Hepatocyte (in vitro differentiated cells): ENCODE measurements at regions not wholly inside any gene's neighbourhood (a gene's known extent, or its start where the extent isn't known, plus 50 kb on each side); places are given as distances from the start of the nearest gene placed in this dataset.

Source experiments
- DNase-seq: peaks from one replicate; pipeline ENCODE4 v3.0.0-alpha.2; 2016; ENCODE audit warnings: low spot score
- H2AFZ ChIP-seq: fragments of 200-600 bp; sonication (generic); 2 replicates; pipeline ENCODE4 v1.6.0; 2016; ENCODE audit warnings: antibody characterized with exemption, mild to moderate bottlenecking
- H3K27ac ChIP-seq: fragments of 200-600 bp; sonication (generic); 2 replicates; pipeline ENCODE4 v1.5.1; 2016; ENCODE audit warnings: mild to moderate bottlenecking
- H3K27me3 ChIP-seq: fragments of 200-600 bp; sonication (generic); 2 replicates; pipeline ENCODE4 v1.6.1; 2016
- H3K36me3 ChIP-seq: fragments of 200-600 bp; sonication (generic); replicated peaks from 2 replicates; pipeline ENCODE4 v1.5.1; 2016; ENCODE audit warnings: low read depth; ENCODE audit not compliant: insufficient read depth
- H3K4me1 ChIP-seq: fragments of 200-600 bp; sonication (generic); 2 replicates; pipeline ENCODE4 v1.5.1; 2016; ENCODE audit warnings: mild to moderate bottlenecking, moderate library complexity; ENCODE audit not compliant: insufficient read depth
- H3K4me2 ChIP-seq: fragments of 200-600 bp; sonication (generic); 2 replicates; pipeline ENCODE4 v1.6.0; 2016
- H3K4me3 ChIP-seq: fragments of 200-600 bp; sonication (generic); 2 replicates; pipeline ENCODE4 v1.5.1; 2016; ENCODE audit warnings: mild to moderate bottlenecking
- H3K79me2 ChIP-seq: fragments of 200-600 bp; sonication (generic); 2 replicates; pipeline ENCODE4 v1.6.0; 2017; ENCODE audit warnings: mild to moderate bottlenecking
- H3K9me2 ChIP-seq: fragments of 200-600 bp; sonication (generic); replicated peaks from 2 replicates; pipeline ENCODE4 v1.6.0; 2017; ENCODE audit warnings: mild to moderate bottlenecking; ENCODE audit not compliant: insufficient read depth
- H3K9me3 ChIP-seq: fragments of 200-600 bp; sonication (generic); 2 replicates; pipeline ENCODE4 v1.5.1; 2016; ENCODE audit warnings: low read depth, mild to moderate bottlenecking
- H4K20me1 ChIP-seq: fragments of 200-600 bp; sonication (generic); 2 replicates; pipeline ENCODE4 v1.6.0; 2016; ENCODE audit warnings: mild to moderate bottlenecking; ENCODE audit not compliant: insufficient read depth, poor library complexity, severe bottlenecking
- CTCF ChIP-seq: fragments of 200-600 bp; sonication (generic); IDR thresholded peaks from 2 replicates; pipeline ENCODE4 v1.5.1; 2016; ENCODE audit warnings: antibody characterized with exemption, mild to moderate bottlenecking; ENCODE audit not compliant: poor library complexity
- EZH2 ChIP-seq: fragments of 200-600 bp; sonication (generic); IDR thresholded peaks from 2 replicates; pipeline ENCODE4 v1.6.1; 2016; ENCODE audit warnings: antibody characterized with exemption, mild to moderate bottlenecking, borderline replicate concordance
- EZH2phosphoT487 ChIP-seq: fragments of 200-600 bp; sonication (generic); IDR thresholded peaks from one replicate; pipeline ENCODE4 v1.6.1; 2018; ENCODE audit warnings: antibody characterized with exemption, mild to moderate bottlenecking, low read depth, moderate library complexity; ENCODE audit not compliant: unreplicated experiment, severe bottlenecking
- WGBS: methylation state at CpG from one replicate; pipeline ENCODE4 v1.1.6; 2016; ENCODE audit warnings: low lambda C conversion rate; ENCODE audit errors: missing lambda C conversion rate; 5-methylcytosine and 5-hydroxymethylcytosine counted together

GRCh38 chr2:7906431-7906830, 775.4 kb upstream of the ID2 start:
- no peaks in the 10 kb centered on the region for H3K79me2 ChIP-seq
- H3K36me3 ChIP-seq: no peaks in the 10 kb centered on the region
- H3K4me1 ChIP-seq: no peaks in the 10 kb centered on the region
- no peak overlapping the region for H2AFZ ChIP-seq
- no peaks in the 10 kb centered on the region for H3K9me2 ChIP-seq
- TF ChIP-seq CTCF (no peak), EZH2phosphoT487 (no peak), EZH2 (no peak)
- DNase-seq: no peak
- no peak overlapping the region for H3K4me3 ChIP-seq
- H3K4me2 ChIP-seq: no peak overlapping the region
- H4K20me1 ChIP-seq: no peaks in the 10 kb centered on the region
- no peaks in the 10 kb centered on the region for H3K9me3 ChIP-seq
- 88% methylated on average over 6 of the region's 6 CpGs for WGBS
- no peaks in the 10 kb centered on the region for H3K27me3 ChIP-seq
- H3K27ac ChIP-seq: no peak overlapping the region

GRCh38 chr2:7907041-7907440, 774.8 kb upstream of the ID2 start:
- no peaks in the 10 kb centered on the region for H3K27me3 ChIP-seq
- H3K36me3 ChIP-seq: no peaks in the 10 kb centered on the region
- H3K9me2 ChIP-seq: no peaks in the 10 kb centered on the region
- H3K4me2 ChIP-seq: no peak overlapping the region
- no peak overlapping the region for H2AFZ ChIP-seq
- DNase-seq: no peak
- no peaks in the 10 kb centered on the region for H3K9me3 ChIP-seq
- WGBS: 95% methylated on average over 11 of the region's 11 CpGs
- no peaks in the 10 kb centered on the region for H3K79me2 ChIP-seq
- no peak overlapping the region for H3K4me3 ChIP-seq
- no peak overlapping the region for H3K27ac ChIP-seq
- no peaks in the 10 kb centered on the region for H4K20me1 ChIP-seq
- H3K4me1 ChIP-seq: no peaks in the 10 kb centered on the region
- TF ChIP-seq EZH2phosphoT487 (no peak), CTCF (no peak), EZH2 (no peak)

GRCh38 chr2:7910752-7911151, 771.1 kb upstream of the ID2 start:
- no peaks in the 10 kb centered on the region for H3K79me2 ChIP-seq
- no peaks in the 10 kb centered on the region for H3K9me3 ChIP-seq
- no peak overlapping the region for H3K27ac ChIP-seq
- no peak overlapping the region for H3K4me3 ChIP-seq
- H3K27me3 ChIP-seq: no peaks in the 10 kb centered on the region
- TF ChIP-seq EZH2 (no peak), EZH2phosphoT487 (no peak), CTCF (no peak)
- no peaks in the 10 kb centered on the region for H3K9me2 ChIP-seq
- H3K4me2 ChIP-seq: no peak overlapping the region
- H4K20me1 ChIP-seq: no peaks in the 10 kb centered on the region
- H3K4me1 ChIP-seq: no peaks in the 10 kb centered on the region
- 85% methylated on average over 3 of the region's 3 CpGs for WGBS
- DNase-seq: no peak
- no peaks in the 10 kb centered on the region for H3K36me3 ChIP-seq
- no peak overlapping the region for H2AFZ ChIP-seq

GRCh38 chr2:7911196-7911595, 770.7 kb upstream of the ID2 start:
- 99% methylated on average over 2 of the region's 2 CpGs for WGBS
- no peak overlapping the region for H3K27ac ChIP-seq
- no peak for DNase-seq
- H3K4me3 ChIP-seq: no peak overlapping the region
- TF ChIP-seq EZH2 (no peak), CTCF (no peak)
- H4K20me1 ChIP-seq: no peaks in the 10 kb centered on the region
- H3K36me3 ChIP-seq: no peaks in the 10 kb centered on the region
- no peaks in the 10 kb centered on the region for H3K9me2 ChIP-seq
- no peaks in the 10 kb centered on the region for H3K9me3 ChIP-seq
- H3K79me2 ChIP-seq: no peaks in the 10 kb centered on the region
- no peaks in the 10 kb centered on the region for H3K4me1 ChIP-seq
- no peaks in the 10 kb centered on the region for H3K27me3 ChIP-seq
- no peak overlapping the region for H2AFZ ChIP-seq
- no peak overlapping the region for H3K4me2 ChIP-seq
